ENCODE measurements at regions not wholly inside any gene's neighbourhood (a gene's known extent, or its start where the extent isn't known, plus 50 kb on each side); places are given as distances from the start of the nearest gene placed in this dataset.

DNA sequence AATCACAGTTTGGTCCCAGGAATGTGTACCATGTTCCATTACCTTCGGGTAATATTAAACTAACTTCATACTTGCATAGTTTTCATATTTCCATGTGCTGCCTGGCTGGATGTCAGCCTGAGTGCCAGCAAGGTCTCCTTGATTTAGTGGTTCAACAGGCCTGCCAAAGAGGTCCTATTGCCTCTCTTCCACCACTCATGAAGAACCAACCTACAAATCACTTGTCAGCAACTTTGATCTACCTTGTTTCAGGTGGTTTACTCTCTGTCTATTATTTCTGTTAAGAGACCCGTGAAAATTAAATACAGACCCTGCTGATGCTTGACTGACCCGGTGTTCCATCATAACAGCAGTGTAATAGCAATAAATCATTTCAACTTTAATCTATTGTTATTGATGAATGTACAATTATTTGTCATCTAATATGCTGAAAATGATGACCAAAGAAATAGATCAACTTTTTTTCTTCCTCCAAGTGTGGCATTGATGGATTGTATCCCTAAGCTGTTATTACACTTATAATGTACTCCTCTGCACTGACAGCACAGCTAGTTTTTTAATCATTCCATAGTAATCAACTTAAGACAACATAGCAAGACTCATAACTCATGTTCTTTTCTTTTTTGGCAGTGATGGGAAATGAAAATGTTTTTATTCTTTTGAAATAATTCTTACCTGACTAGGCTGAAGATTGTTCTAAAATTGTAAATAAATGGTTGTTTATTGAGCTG, 1220.2 kb upstream of the ACVR2A start:
- no peaks in the 10 kb centered on the region for H3K27me3 ChIP-seq (ENCODE audit: insufficient read depth, low read length)
- TF ChIP-seq ZFX (IDR thresholded peaks at IDR 0.05) (no peak), POLR2A (IDR thresholded peaks at IDR 0.05; ENCODE audit: borderline replicate concordance, extremely low read depth, insufficient read depth, insufficient read length) (no peak), YY1 (IDR thresholded peaks at IDR 0.05; ENCODE audit: extremely low read depth, insufficient replicate concordance, low read depth, low read length) (no peak), JUND (IDR thresholded peaks at IDR 0.05) (no peak), CBX3 (IDR thresholded peaks at IDR 0.05; ENCODE audit: low read depth) (no peak), RAD21 (IDR thresholded peaks at IDR 0.05; ENCODE audit: low read depth) (no peak), EGR1 (IDR thresholded peaks at IDR 0.05; ENCODE audit: low read depth) (no peak), EZH2 (IDR thresholded peaks at IDR 0.05) (no peak), SRF (IDR thresholded peaks at IDR 0.05; ENCODE audit: low read depth) (no peak)
- TF ChIP-seq, protein P1, sequence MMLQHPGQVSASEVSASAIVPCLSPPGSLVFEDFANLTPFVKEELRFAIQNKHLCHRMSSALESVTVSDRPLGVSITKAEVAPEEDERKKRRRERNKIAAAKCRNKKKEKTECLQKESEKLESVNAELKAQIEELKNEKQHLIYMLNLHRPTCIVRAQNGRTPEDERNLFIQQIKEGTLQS (IDR thresholded peaks at IDR 0.05): no peak
- TF ChIP-seq, protein P2, sequence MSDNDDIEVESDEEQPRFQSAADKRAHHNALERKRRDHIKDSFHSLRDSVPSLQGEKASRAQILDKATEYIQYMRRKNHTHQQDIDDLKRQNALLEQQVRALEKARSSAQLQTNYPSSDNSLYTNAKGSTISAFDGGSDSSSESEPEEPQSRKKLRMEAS (IDR thresholded peaks at IDR 0.05): no peak
- TF ChIP-seq, protein P3, sequence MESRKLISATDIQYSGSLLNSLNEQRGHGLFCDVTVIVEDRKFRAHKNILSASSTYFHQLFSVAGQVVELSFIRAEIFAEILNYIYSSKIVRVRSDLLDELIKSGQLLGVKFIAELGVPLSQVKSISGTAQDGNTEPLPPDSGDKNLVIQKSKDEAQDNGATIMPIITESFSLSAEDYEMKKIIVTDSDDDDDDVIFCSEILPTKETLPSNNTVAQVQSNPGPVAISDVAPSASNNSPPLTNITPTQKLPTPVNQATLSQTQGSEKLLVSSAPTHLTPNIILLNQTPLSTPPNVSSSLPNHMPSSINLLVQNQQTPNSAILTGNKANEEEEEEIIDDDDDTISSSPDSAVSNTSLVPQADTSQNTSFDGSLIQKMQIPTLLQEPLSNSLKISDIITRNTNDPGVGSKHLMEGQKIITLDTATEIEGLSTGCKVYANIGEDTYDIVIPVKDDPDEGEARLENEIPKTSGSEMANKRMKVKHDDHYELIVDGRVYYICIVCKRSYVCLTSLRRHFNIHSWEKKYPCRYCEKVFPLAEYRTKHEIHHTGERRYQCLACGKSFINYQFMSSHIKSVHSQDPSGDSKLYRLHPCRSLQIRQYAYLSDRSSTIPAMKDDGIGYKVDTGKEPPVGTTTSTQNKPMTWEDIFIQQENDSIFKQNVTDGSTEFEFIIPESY (IDR thresholded peaks at IDR 0.05; ENCODE audit: extremely low read depth, insufficient replicate concordance, low read length): no peak
- TF ChIP-seq, protein P4, sequence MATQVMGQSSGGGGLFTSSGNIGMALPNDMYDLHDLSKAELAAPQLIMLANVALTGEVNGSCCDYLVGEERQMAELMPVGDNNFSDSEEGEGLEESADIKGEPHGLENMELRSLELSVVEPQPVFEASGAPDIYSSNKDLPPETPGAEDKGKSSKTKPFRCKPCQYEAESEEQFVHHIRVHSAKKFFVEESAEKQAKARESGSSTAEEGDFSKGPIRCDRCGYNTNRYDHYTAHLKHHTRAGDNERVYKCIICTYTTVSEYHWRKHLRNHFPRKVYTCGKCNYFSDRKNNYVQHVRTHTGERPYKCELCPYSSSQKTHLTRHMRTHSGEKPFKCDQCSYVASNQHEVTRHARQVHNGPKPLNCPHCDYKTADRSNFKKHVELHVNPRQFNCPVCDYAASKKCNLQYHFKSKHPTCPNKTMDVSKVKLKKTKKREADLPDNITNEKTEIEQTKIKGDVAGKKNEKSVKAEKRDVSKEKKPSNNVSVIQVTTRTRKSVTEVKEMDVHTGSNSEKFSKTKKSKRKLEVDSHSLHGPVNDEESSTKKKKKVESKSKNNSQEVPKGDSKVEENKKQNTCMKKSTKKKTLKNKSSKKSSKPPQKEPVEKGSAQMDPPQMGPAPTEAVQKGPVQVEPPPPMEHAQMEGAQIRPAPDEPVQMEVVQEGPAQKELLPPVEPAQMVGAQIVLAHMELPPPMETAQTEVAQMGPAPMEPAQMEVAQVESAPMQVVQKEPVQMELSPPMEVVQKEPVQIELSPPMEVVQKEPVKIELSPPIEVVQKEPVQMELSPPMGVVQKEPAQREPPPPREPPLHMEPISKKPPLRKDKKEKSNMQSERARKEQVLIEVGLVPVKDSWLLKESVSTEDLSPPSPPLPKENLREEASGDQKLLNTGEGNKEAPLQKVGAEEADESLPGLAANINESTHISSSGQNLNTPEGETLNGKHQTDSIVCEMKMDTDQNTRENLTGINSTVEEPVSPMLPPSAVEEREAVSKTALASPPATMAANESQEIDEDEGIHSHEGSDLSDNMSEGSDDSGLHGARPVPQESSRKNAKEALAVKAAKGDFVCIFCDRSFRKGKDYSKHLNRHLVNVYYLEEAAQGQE (IDR thresholded peaks at IDR 0.05; ENCODE audit: low read depth): no peak
- TF ChIP-seq, protein P5, sequence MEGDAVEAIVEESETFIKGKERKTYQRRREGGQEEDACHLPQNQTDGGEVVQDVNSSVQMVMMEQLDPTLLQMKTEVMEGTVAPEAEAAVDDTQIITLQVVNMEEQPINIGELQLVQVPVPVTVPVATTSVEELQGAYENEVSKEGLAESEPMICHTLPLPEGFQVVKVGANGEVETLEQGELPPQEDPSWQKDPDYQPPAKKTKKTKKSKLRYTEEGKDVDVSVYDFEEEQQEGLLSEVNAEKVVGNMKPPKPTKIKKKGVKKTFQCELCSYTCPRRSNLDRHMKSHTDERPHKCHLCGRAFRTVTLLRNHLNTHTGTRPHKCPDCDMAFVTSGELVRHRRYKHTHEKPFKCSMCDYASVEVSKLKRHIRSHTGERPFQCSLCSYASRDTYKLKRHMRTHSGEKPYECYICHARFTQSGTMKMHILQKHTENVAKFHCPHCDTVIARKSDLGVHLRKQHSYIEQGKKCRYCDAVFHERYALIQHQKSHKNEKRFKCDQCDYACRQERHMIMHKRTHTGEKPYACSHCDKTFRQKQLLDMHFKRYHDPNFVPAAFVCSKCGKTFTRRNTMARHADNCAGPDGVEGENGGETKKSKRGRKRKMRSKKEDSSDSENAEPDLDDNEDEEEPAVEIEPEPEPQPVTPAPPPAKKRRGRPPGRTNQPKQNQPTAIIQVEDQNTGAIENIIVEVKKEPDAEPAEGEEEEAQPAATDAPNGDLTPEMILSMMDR (IDR thresholded peaks at IDR 0.05 in 2 of 3, conservative IDR thresholded peaks at IDR 0.05 in 1 of 3; ENCODE audit: borderline replicate concordance in 1 of 3, insufficient read depth in 1 of 3, low read depth in 2 of 3, low read length in 2 of 3): no peak
- ChIA-PET RAD21 (ENCODE audit: low non-redundant PET in 1 of 2, low total read pairs in 2 of 2, uncharacterized antibody in 2 of 2, unreplicated experiment in 2 of 2) (no interaction called here), CTCF (no interaction called here), POLR2A (no interaction called here)
- DNase-seq (ENCODE audit: low read depth, low spot score): no peak
- no peaks in the 10 kb centered on the region for H3K79me2 ChIP-seq (ENCODE audit: insufficient read depth, low read length)
- no peak overlapping the region for H3K4me2 ChIP-seq (ENCODE audit: low read length)
- intact Hi-C loops (cut with micrococcal nuclease): no loop called here
- no peaks in the 10 kb centered on the region for H3K9me2 ChIP-seq (ENCODE audit: insufficient read depth)
- no peaks in the 10 kb centered on the region for H3K36me3 ChIP-seq (ENCODE audit: control insufficient read depth in 1 of 2, insufficient read depth in 2 of 2, low read length in 2 of 2)
- H3K4me3 ChIP-seq (replicated peaks in 1 of 2; ENCODE audit: low read depth in 1 of 2, low read length in 2 of 2): no peak overlapping the region
- no peaks in the 10 kb centered on the region for H4K20me1 ChIP-seq (ENCODE audit: insufficient read depth)
- no peak for ATAC-seq
- BruUV-seq (replicated peaks): no TSS peak
- no peaks in the 10 kb centered on the region for H3K4me1 ChIP-seq (ENCODE audit: control insufficient read depth in 1 of 2, insufficient read depth in 2 of 2, low read length in 2 of 2)
- H3K9ac ChIP-seq (ENCODE audit: low read length): no peak overlapping the region
- no peak overlapping the region for H2AFZ ChIP-seq (ENCODE audit: low read depth, low read length, poor library complexity, severe bottlenecking)
- H3K9me3 ChIP-seq (ENCODE audit: control insufficient read depth in 1 of 2, insufficient read depth in 1 of 2, low read depth in 1 of 2, low read length in 2 of 2): no peaks in the 10 kb centered on the region
- H3K27ac ChIP-seq (ENCODE audit: low read depth, low read length): no peak overlapping the region
